Non-pigmented ciliary epithelial cell (primary cell): ENCODE measurements at regions not wholly inside any gene's neighbourhood (a gene's known extent, or its start where the extent isn't known, plus 50 kb on each side); places are given as distances from the start of the nearest gene placed in this dataset.
"Not testable (repeated sequence)": the region's sequence is repeated elsewhere in the genome, so short reads cannot be mapped to it uniquely, and the experiment has no call there.

ENCODE experiments used
- DNase-seq: peaks from one replicate; pipeline ENCODE4 v3.0.0-alpha.2; 2010; ENCODE audit warnings: low read depth

GRCh38 chrX:51151734-51152133, 180.9 kb upstream of the NUDT10 start:
- DNase-seq: no peak

GRCh38 chrX:51155157-51155556, 177.5 kb upstream of the NUDT10 start:
- DNase-seq: no peak

DNA sequence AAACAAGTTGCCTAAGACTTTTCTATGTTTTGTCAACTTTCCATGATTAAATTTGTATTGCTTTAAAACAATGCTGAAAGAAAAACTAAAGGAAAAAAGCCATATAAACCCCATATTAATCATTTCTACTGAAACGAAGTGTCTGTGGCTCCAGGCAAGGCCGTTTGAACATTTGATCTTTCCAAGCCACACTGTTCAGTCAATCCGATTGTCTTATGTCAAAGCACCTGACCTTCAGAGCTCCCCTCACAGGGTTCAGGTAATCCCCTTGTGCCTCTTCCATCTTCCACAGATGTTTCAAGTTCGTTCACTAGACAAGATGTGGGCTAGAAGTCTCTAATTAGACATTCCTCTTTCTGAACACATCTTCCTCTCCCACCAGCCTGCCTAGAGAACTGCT, 177.1 kb upstream of the NUDT10 start:
- no peak for DNase-seq

DNA sequence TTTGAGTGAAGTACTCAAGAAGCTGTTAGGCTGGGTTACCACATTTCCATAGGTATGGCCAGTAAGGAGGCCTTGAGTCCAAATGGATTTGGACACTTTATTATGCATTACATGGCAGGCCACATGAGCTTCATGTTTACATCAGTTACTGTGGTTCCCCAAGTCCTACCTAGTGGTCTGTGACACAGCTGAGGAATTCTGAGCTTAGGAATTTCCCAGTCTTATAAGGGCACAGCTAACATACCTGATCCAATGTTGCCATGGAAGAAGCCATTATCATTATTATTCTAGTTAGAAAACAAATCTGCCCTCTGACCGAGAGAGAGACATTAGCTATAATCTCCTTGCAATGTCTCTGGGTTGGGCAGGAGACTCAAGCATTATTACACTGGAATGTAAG, 174.4 kb upstream of the NUDT10 start:
- DNase-seq: no peak

DNA sequence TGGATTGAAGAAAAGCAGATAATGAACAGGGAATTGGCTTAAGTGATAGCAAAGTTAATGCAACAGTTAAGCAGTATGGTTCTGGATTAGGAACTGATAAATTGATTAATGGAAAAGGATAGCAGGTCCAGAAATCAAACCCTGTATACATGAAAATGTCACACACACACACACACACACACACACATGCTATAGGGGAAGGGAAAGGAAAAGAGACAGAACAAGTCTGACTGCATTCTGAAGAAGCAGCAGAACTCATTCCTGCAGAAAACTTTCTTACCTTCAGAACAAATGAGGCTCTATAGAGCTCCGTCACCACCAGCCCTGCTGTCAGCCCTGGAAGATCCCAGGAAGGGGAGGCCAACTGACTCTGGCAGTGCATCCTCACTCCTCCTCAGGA, 173.2 kb upstream of the NUDT10 start:
- not testable (repeated sequence) for DNase-seq

DNA sequence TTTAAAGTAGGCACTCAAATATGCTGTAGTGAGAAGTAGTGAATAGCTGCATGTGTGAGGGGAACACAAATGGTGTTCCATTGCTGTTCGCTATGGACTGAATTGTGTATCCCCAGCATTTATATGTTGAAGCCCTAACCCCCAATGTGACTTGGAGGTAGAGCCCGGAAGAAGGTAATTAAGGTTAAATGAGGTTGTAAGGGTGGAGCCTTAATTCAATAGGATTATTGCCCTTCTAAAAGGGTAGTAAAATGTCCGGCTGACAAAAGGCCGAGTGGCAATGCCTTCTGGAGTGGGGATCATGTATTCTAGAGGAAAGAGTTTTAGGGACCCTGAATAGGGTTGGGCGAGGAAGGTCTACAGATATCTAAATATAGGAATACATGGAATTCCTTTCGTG, 168.9 kb upstream of the NUDT10 start:
- DNase-seq: no peak

- DNase-seq: not testable (repeated sequence)
Measured at GRCh38 chrX:51178356-51178900, 154.2 kb upstream of the NUDT10 start.

DNA sequence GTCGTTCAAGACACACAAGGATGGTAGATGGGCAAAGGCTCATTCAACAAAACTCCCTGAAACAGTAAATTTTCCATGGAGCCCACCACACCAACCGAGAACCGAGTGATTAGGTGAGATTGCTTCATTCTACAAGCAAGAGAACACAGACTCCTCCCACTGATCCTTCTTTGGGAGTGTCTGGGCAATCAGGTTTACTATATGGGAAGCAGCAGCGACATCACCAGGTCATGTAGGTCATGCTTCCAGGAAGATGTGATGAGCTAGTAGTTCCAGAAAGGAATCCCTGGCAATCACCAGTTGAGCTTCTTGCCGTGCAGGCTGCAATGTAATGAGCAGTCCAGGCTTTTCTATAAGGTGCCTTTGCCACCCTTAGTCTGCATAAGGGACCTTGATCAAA, 152.8 kb upstream of the NUDT10 start:
- not testable (repeated sequence) for DNase-seq

DNA sequence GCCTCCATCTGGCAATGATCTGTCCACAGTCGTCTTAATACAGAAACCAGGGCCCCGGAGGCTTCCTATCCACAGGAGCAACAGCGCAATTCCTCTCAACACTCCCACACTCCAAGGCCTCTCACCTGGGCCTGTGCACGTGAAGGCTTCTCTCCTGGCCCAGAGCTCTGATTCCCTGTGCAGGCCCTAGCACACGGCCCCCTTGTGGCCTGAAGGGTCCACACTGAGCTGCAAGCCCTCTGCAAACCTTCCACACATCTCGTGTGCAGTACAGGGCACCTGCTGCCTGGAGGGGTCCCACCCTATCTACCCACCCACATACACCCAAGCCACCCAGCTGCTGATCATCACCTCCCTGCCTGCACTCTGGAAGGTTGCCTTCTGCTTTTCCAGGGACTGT, 150.1 kb upstream of the NUDT10 start:
- DNase-seq: no peak

DNA sequence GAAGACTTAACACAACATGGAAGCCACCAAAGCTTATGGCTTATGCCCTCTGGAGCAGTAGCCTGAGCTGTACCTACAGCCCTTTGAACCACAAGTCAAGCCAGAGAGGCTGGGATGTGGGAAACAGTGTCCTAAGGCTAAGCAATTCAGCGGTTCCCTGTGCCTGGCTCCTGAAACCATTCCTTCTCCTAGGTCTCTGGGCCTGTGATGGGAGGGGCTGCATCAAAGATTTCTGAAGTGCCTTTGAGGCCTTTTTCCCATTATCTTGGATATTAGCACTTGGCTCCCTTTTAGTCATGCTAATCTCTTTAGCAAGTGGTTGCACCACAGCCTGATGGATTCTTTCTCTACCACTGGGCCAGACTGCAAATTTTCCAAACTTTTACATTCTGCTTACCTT, 140.5 kb upstream of the NUDT10 start:
- no peak for DNase-seq

DNA sequence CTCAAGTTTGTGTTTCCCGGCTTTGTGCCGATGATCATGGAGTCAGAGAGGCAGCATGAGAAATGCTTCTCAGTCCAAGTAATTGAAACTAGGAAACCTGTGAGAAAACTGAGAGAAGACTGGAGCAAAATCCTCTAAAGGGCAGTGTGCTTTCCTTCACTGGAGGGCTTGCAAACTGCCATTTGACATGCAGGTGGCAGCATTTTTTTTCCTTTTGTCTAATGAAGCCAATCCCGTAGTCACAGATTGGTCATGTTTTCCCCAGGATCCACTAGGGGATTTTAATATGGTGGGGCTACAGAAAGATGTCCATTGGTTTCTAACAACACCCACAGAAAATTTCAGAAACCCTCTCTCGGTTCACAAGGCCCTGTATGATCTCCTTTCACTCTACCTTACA, 117.4 kb upstream of the NUDT10 start:
- DNase-seq: no peak

GRCh38 chrX:51215856-51216255, 116.8 kb upstream of the NUDT10 start:
- no peak for DNase-seq

GRCh38 chrX:51242212-51242611, 90.4 kb upstream of the NUDT10 start:
- DNase-seq: no peak

DNA sequence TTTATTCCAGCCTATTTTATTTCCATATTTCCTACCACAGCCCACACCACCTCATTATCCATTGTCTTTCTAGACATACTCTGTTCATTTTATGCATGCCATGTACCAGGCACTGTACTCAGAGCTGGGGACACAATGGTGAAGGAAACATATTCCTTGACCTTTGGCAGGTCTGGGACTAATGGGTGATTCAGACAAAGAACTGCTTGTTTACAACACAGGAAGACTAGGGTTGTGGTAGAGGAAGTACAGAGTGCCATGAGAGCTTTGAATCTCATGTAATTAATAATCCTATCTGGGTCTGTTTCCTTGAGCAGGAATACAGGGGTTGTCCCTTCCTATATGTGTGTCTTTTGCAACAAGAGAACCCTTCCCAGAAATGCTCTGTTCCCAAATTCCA, 75.1 kb upstream of the NUDT10 start:
- DNase-seq: no peak

- not testable (repeated sequence) for DNase-seq
Measured at GRCh38 chrX:51262271-51262670, 70.4 kb upstream of the NUDT10 start.

GRCh38 chrX:51272638-51273037, 60.0 kb upstream of the NUDT10 start:
- DNase-seq: no peak

DNA sequence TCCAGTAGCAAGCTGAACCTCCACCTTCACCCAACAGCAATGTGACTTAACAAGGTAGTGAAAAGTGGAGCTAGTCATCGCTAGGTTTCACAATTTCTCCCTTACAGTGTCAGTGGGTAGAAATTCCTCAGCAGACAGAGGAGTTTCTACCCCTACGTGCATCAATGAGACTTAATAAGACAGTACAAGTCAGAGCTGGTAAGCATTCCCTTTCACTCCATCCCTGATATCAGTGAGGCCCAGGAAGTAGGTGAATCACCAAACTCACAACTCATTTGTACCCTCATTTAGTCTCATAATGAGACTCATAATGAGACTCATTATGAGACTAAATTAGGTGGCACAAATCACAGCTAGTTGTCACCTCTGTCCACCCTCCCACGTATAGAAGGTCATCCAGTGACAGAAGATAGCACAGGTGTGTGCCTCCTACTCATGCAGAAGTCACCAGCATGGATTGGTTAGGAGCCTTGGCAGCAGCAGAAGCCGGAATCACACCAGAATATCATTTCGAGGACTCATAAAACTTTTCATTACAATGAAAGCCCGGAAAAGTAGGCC, 50.8 kb upstream of the NUDT10 start:
- DNase-seq: no peak
